ENCODE measurements at regions not wholly inside any gene's neighbourhood (a gene's known extent, or its start where the extent isn't known, plus 50 kb on each side); places are given as distances from the start of the nearest gene placed in this dataset.

GRCh38 chr4:163614866-163615265 lies 120.4 kb downstream of the TMA16 start:
- no peak for TF ChIP-seq CTCF (IDR thresholded peaks at IDR 0.05)
- TF ChIP-seq ZFX (IDR thresholded peaks at IDR 0.05; ENCODE audit: borderline replicate concordance), result no peak

All from 22Rv1 (cell line).